Sigmoid colon (tissue), 4 donors: ENCODE measurements at regions not wholly inside any gene's neighbourhood (a gene's known extent, or its start where the extent isn't known, plus 50 kb on each side); places are given as distances from the start of the nearest gene placed in this dataset.

Experiments used
- EP300 ChIP-seq, 4 donors: sonication (generic); formaldehyde crosslinking; IDR thresholded peaks; one replicate each; pipeline ENCODE4 v1.6.1; 2017; ENCODE audit warnings: antibody characterized with exemption in 4 of 4
- POLR2A ChIP-seq, 2 donors: fragments of 450-650 bp; IDR thresholded peaks; one replicate each; pipeline ENCODE4 v1.6.1; 2016; ENCODE audit warnings: antibody characterized with exemption in 2 of 2, mild to moderate bottlenecking in 2 of 2, moderate library complexity in 2 of 2
- POLR2AphosphoS5 ChIP-seq, 4 donors: sonication (generic); formaldehyde crosslinking; IDR thresholded peaks; one replicate each; pipeline ENCODE4 v1.6.1; 2017; ENCODE audit warnings: antibody characterized with exemption in 4 of 4
- TF ChIP-seq, protein P1 (sequence below), 4 experiments: fragments of 450-650 bp in 3 of 4; fragments of 200-600 bp in 1 of 4; IDR thresholded peaks; one replicate each; pipeline ENCODE4 v1.5.1; 2016 to 2019; ENCODE audit warnings: antibody characterized with exemption in 4 of 4, mild to moderate bottlenecking in 3 of 4, moderate library complexity in 2 of 4

- TF ChIP-seq, protein P1, sequence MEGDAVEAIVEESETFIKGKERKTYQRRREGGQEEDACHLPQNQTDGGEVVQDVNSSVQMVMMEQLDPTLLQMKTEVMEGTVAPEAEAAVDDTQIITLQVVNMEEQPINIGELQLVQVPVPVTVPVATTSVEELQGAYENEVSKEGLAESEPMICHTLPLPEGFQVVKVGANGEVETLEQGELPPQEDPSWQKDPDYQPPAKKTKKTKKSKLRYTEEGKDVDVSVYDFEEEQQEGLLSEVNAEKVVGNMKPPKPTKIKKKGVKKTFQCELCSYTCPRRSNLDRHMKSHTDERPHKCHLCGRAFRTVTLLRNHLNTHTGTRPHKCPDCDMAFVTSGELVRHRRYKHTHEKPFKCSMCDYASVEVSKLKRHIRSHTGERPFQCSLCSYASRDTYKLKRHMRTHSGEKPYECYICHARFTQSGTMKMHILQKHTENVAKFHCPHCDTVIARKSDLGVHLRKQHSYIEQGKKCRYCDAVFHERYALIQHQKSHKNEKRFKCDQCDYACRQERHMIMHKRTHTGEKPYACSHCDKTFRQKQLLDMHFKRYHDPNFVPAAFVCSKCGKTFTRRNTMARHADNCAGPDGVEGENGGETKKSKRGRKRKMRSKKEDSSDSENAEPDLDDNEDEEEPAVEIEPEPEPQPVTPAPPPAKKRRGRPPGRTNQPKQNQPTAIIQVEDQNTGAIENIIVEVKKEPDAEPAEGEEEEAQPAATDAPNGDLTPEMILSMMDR (IDR thresholded peaks at IDR 0.05) = no peak
- TF ChIP-seq POLR2A (IDR thresholded peaks at IDR 0.05) (no peak), EP300 (IDR thresholded peaks at IDR 0.05) (no peak), POLR2AphosphoS5 (IDR thresholded peaks at IDR 0.05) (no peak)
These were observed 201.3 kb downstream of the RPIA start for GRCh38 chr2:88892788-88893187.
